ENCODE measurements at regions not wholly inside any gene's neighbourhood (a gene's known extent, or its start where the extent isn't known, plus 50 kb on each side); places are given as distances from the start of the nearest gene placed in this dataset.

GRCh38 chr7:84454174-84454959 lies 259.8 kb upstream of the SEMA3A start:
- POLR2A ChIA-PET, result no interaction called here
- CTCF ChIA-PET, result interaction anchor here (1.4 to 2.1 kb wide), 2 partner anchors 14 to 25 kb away, joined by 4 to 5 read pairs; no protein-coding TSS in a partner anchor
- no peak for DNase-seq (ENCODE audit: extremely low spot score)
- TF ChIP-seq CTCF (IDR thresholded peaks at IDR 0.05; ENCODE audit: control extremely low read depth, extremely low read depth, low read depth, missing control alignments), result no peak

GRCh38 chr7:84452618-84453017 lies 258.0 kb upstream of the SEMA3A start:
- ChIA-PET POLR2A (no interaction called here), CTCF (no interaction called here)
- DNase-seq (ENCODE audit: extremely low spot score), result no peak
- no peak for TF ChIP-seq CTCF (IDR thresholded peaks at IDR 0.05; ENCODE audit: control extremely low read depth, extremely low read depth, low read depth, missing control alignments)

- POLR2A ChIA-PET, result no interaction called here
- DNase-seq (ENCODE audit: extremely low spot score), result no peak
- CTCF ChIA-PET, result no interaction called here
- no peak for TF ChIP-seq CTCF (IDR thresholded peaks at IDR 0.05; ENCODE audit: control extremely low read depth, extremely low read depth, low read depth, missing control alignments)
Observed at GRCh38 chr7:84450772-84451171, 256.2 kb upstream of the SEMA3A start.

- ChIA-PET CTCF (interaction anchor here (1.4 kb wide), 1 partner anchor 10 kb away, joined by 3 read pairs; no protein-coding TSS in a partner anchor), POLR2A (no interaction called here)
- TF ChIP-seq CTCF (IDR thresholded peaks at IDR 0.05; ENCODE audit: control extremely low read depth, extremely low read depth, low read depth, missing control alignments), result no peak
- DNase-seq (ENCODE audit: extremely low spot score), result no peak
Observed at GRCh38 chr7:84447636-84448293, 253.2 kb upstream of the SEMA3A start.

GRCh38 chr7:84446991-84447480 lies 252.4 kb upstream of the SEMA3A start:
- no peak for TF ChIP-seq CTCF (IDR thresholded peaks at IDR 0.05; ENCODE audit: control extremely low read depth, extremely low read depth, low read depth, missing control alignments)
- CTCF ChIA-PET, result no interaction called here
- no peak for DNase-seq (ENCODE audit: extremely low spot score)
- POLR2A ChIA-PET, result no interaction called here

- ChIA-PET CTCF (interaction anchor here (1.2 kb wide), 1 partner anchor 10 kb away, joined by 3 read pairs; no protein-coding TSS in a partner anchor), POLR2A (no interaction called here)
- no peak for TF ChIP-seq CTCF (IDR thresholded peaks at IDR 0.05; ENCODE audit: control extremely low read depth, extremely low read depth, low read depth, missing control alignments)
- DNase-seq (ENCODE audit: extremely low spot score), result no peak
Observed at GRCh38 chr7:84425702-84426259, 231.2 kb upstream of the SEMA3A start.

Data from GM10248 (cell line).